ENCODE measurements at regions not wholly inside any gene's neighbourhood (a gene's known extent, or its start where the extent isn't known, plus 50 kb on each side); places are given as distances from the start of the nearest gene placed in this dataset.
A peak's percentile ranks its signal among the peaks of the same experiment; 100 is the strongest.

- Histone ChIP-seq H2BK120ac (ENCODE audit: low read depth, low read length) (peak overlapping the region; percentile 80; the same call in 1 of the 2 replicates), H3K23ac (ENCODE audit: low read depth, low read length) (peak overlapping the region; percentile 59; the same call in 1 of the 2 replicates), H3K9me3 (ENCODE audit: control insufficient read depth, insufficient read depth, low read length) (no peaks in the 10 kb centered on the region), H3K4ac (ENCODE audit: low read depth, low read length) (peak overlapping the region; percentile 76; the same call in 1 of the 2 replicates), H3K18ac (ENCODE audit: low read depth, low read length) (peak overlapping the region; percentile 60; the same call in 1 of the 2 replicates), H4K20me1 (ENCODE audit: insufficient read depth, low read length) (no peaks in the 10 kb centered on the region; the same call in 1 of the 2 replicates), H3K14ac (replicated peaks; ENCODE audit: low read depth, low read length) (peak overlapping the region; percentile 81; the same call in 1 of the 2 replicates), H3K27me3 (ENCODE audit: control insufficient read depth, insufficient read depth, low read length) (no peaks in the 10 kb centered on the region), H3K36me3 (ENCODE audit: control insufficient read depth, insufficient read depth, low read length) (no peaks in the 10 kb centered on the region), H3K27ac (ENCODE audit: insufficient read depth, low read length) (no peak overlapping the region), H3K9me1 (ENCODE audit: insufficient read depth, low read length) (no peaks in the 10 kb centered on the region), H3K56ac (ENCODE audit: extremely low read depth, insufficient read depth, low read length) (no peak overlapping the region), H4K8ac (ENCODE audit: low read depth in 2 of 2, low read length in 2 of 2) (peak overlapping the region in 1 of 2 experiments; percentile 56; a peak in 2 of 4 replicates), H3K79me1 (ENCODE audit: low read depth in 1 of 2, low read length in 2 of 2) (no peaks in the 10 kb centered on the region), H2AK5ac (ENCODE audit: low read depth, low read length) (no peak overlapping the region), H3K9ac (ENCODE audit: low read depth, low read length) (no peak overlapping the region), H2BK20ac (ENCODE audit: low read depth, low read length) (peak overlapping the region; percentile 80; the same call in 1 of the 2 replicates), H3K4me2 (ENCODE audit: low read depth, low read length) (peak overlapping the region; percentile 53; the same call in 1 of the 2 replicates), H3K4me1 (ENCODE audit: control insufficient read depth, insufficient read depth, low read length) (peaks cover 3% of the 10 kb centered on the region), H4K5ac (ENCODE audit: low read depth, low read length) (no peak overlapping the region; the same call in 1 of the 2 replicates), H3K4me3 (ENCODE audit: insufficient read depth, low read depth, low read length) (no peak overlapping the region), H2AK9ac (replicated peaks; ENCODE audit: low read depth, low read length, poor library complexity) (no peak overlapping the region), H2BK5ac (ENCODE audit: low read depth, low read length, poor library complexity, severe bottlenecking) (peak overlapping the region; percentile 72), H2AFZ (replicated peaks; ENCODE audit: low read length, poor library complexity) (no peak overlapping the region), H4K91ac (ENCODE audit: insufficient read depth, low read depth, low read length) (no peak overlapping the region), H2BK15ac (ENCODE audit: low read depth, low read length) (no peak overlapping the region)
- no TSS peak for BruUV-seq (replicated peaks)
- ATAC-seq (ENCODE audit: low read depth): peak; percentile 85
- WGBS, 2 experiments (ENCODE audit: extremely low coverage in 2 of 2, insufficient read length in 1 of 2): 88% methylated on average over 1 of the region's 4 CpGs; no CpG with 5 or more reads in 1 of the 2 experiments
- TF ChIP-seq RFX5 (IDR thresholded peaks at IDR 0.05; ENCODE audit: low read depth, low read length) (no peak), RAD21 (IDR thresholded peaks at IDR 0.05; ENCODE audit: low read length) (no peak), SMC3 (IDR thresholded peaks at IDR 0.05; ENCODE audit: low read depth, low read length) (no peak), RCOR1 (IDR thresholded peaks at IDR 0.05; ENCODE audit: insufficient replicate concordance, low read length) (no peak), POLR2A (IDR thresholded peaks at IDR 0.05; ENCODE audit: low read depth, low read length) (no peak), NFE2L2 (IDR thresholded peaks at IDR 0.05; ENCODE audit: low read depth, low read length) (no peak), CEBPB (IDR thresholded peaks at IDR 0.05; ENCODE audit: low read depth, low read length) (peak; percentile 70)
- TF ChIP-seq, protein P1, sequence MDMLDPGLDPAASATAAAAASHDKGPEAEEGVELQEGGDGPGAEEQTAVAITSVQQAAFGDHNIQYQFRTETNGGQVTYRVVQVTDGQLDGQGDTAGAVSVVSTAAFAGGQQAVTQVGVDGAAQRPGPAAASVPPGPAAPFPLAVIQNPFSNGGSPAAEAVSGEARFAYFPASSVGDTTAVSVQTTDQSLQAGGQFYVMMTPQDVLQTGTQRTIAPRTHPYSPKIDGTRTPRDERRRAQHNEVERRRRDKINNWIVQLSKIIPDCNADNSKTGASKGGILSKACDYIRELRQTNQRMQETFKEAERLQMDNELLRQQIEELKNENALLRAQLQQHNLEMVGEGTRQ (IDR thresholded peaks at IDR 0.05; ENCODE audit: low read depth, low read length): no peak
- POLR2A ChIA-PET (ENCODE audit: unreplicated experiment): no interaction called here
- CTCF ChIA-PET: interaction anchor here (1.4 to 1.9 kb wide), 2 partner anchors 12 to 15 kb away, joined by 5 to 7 read pairs; no protein-coding TSS in a partner anchor
- dilution Hi-C loops (cut with HindIII; ENCODE audit: low sequenced_read_pairs, unreplicated experiment) (no loop called here), in situ Hi-C loops (cut with MboI; ENCODE audit: low sequenced_read_pairs) (no loop called here), intact Hi-C loops (cut with micrococcal nuclease) (no loop called here)
- DNase-seq: peak; percentile 89
Measured at GRCh38 chr6:148192310-148192709, 150.3 kb upstream of the SASH1 start.

All from IMR-90 (cell line).